ENCODE measurements at regions not wholly inside any gene's neighbourhood (a gene's known extent, or its start where the extent isn't known, plus 50 kb on each side); places are given as distances from the start of the nearest gene placed in this dataset.

DNA sequence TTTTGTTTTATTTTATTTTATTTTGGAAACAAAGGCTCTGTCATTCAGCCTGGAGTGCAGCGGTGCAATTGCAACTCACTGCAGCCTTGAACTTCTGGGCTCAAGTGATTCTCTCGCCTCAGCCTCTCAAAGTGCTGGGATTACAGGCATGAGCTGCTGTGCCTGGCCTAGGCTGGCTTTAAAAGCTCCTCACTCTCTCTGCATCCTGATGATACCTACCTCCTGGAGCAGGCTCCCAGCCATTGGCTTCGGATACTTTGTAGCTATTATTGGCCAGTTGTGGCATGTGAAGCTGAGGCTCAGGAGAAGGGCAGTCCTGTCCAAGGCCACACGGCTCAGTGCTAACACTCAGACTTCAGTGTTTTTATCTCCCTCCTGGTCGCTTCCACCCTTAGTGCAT is 158.0 kb downstream of the SEC14L1 start:
- no peak for FAIRE-seq
- BruUV-seq (replicated peaks), result no TSS peak
- 35% methylated on average over 5 of the region's 5 CpGs for WGBS (ENCODE audit: insufficient coverage, low coverage, missing lambda C conversion rate)
- Histone ChIP-seq H3K9ac (ENCODE audit: insufficient read depth in 1 of 2, low read depth in 2 of 2, low read length in 2 of 2) (no peak overlapping the region), H2AFZ (ENCODE audit: low read depth, low read length) (no peak overlapping the region), H3K79me2 (ENCODE audit: control insufficient read depth, insufficient read depth, low read length) (no peaks in the 10 kb centered on the region), H3K9me1 (ENCODE audit: control insufficient read depth, insufficient read depth, low read length) (no peaks in the 10 kb centered on the region), H4K20me1 (replicated peaks; ENCODE audit: control insufficient read depth, insufficient read depth, low read length) (peaks cover 7% of the 10 kb centered on the region; the same call in 1 of the 2 replicates), H3K4me2 (ENCODE audit: insufficient read depth, low read length) (no peak overlapping the region), H3K4me3 (no peak overlapping the region), H3K4me1 (replicated peaks in 1 of 2; ENCODE audit: control insufficient read depth in 2 of 2, insufficient read depth in 2 of 2, low read length in 2 of 2) (peaks cover 0 to 5% of the 10 kb centered on the region in 2 experiments; a peak in 1 of 5 replicates), H3K9me3 (replicated peaks; ENCODE audit: control insufficient read depth, insufficient read depth, low read depth, low read length) (no peaks in the 10 kb centered on the region), H3K27me3 (ENCODE audit: control insufficient read depth in 2 of 2, insufficient read depth in 2 of 2, low read length in 2 of 2) (peaks cover 0 to 18% of the 10 kb centered on the region in 2 experiments; a peak in 3 of 5 replicates), H3K36me3 (ENCODE audit: control insufficient read depth, insufficient read depth, low read length) (no peaks in the 10 kb centered on the region), H3K27ac (ENCODE audit: extremely low read depth, low read depth, low read length) (no peak overlapping the region)
- ChIA-PET CTCF (ENCODE audit: low intra/inter-chr PET ratio) (no interaction called here), POLR2A (interaction anchor here (1.1 to 1.8 kb wide), 4 partner anchors 10 to 561 kb away, joined by 3 to 5 read pairs (median 4); partner anchors contain the start of gene MFSD11)
- no peak for ATAC-seq
- in situ Hi-C loops (cut with MboI) (no loop called here), intact Hi-C loops (cut with micrococcal nuclease) (no loop called here)
- no peak for DNase-seq (ENCODE audit: extremely low read depth in 1 of 4, low spot score in 3 of 4)
- no peak for TF ChIP-seq ETV5 (CRISPR knock-in tag; IDR thresholded peaks at IDR 0.05; ENCODE audit: low read depth)
- TF ChIP-seq, protein P1, sequence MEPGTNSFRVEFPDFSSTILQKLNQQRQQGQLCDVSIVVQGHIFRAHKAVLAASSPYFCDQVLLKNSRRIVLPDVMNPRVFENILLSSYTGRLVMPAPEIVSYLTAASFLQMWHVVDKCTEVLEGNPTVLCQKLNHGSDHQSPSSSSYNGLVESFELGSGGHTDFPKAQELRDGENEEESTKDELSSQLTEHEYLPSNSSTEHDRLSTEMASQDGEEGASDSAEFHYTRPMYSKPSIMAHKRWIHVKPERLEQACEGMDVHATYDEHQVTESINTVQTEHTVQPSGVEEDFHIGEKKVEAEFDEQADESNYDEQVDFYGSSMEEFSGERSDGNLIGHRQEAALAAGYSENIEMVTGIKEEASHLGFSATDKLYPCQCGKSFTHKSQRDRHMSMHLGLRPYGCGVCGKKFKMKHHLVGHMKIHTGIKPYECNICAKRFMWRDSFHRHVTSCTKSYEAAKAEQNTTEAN (CRISPR knock-in tag; IDR thresholded peaks at IDR 0.05), result no peak
- TF ChIP-seq ZNF224 (CRISPR knock-in tag; IDR thresholded peaks at IDR 0.05), result no peak
- no peak for TF ChIP-seq SMAD4 (CRISPR knock-in tag; conservative IDR thresholded peaks at IDR 0.05)
- TF ChIP-seq EP300 (IDR thresholded peaks at IDR 0.05; ENCODE audit: low read length), result no peak
- no peak for TF ChIP-seq HMGN3 (IDR thresholded peaks at IDR 0.05; ENCODE audit: borderline replicate concordance, extremely low read depth, insufficient read length, low read depth, low read length)
- TF ChIP-seq, protein P2, sequence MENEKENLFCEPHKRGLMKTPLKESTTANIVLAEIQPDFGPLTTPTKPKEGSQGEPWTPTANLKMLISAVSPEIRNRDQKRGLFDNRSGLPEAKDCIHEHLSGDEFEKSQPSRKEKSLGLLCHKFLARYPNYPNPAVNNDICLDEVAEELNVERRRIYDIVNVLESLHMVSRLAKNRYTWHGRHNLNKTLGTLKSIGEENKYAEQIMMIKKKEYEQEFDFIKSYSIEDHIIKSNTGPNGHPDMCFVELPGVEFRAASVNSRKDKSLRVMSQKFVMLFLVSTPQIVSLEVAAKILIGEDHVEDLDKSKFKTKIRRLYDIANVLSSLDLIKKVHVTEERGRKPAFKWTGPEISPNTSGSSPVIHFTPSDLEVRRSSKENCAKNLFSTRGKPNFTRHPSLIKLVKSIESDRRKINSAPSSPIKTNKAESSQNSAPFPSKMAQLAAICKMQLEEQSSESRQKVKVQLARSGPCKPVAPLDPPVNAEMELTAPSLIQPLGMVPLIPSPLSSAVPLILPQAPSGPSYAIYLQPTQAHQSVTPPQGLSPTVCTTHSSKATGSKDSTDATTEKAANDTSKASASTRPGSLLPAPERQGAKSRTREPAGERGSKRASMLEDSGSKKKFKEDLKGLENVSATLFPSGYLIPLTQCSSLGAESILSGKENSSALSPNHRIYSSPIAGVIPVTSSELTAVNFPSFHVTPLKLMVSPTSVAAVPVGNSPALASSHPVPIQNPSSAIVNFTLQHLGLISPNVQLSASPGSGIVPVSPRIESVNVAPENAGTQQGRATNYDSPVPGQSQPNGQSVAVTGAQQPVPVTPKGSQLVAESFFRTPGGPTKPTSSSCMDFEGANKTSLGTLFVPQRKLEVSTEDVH (IDR thresholded peaks at IDR 0.05; ENCODE audit: low read depth, partially characterized antibody), result no peak
- no peak for TF ChIP-seq ZNF408 (CRISPR knock-in tag; IDR thresholded peaks at IDR 0.05; ENCODE audit: low read depth)
- no peak for TF ChIP-seq POLR2AphosphoS5 (IDR thresholded peaks at IDR 0.05; ENCODE audit: control insufficient read depth, insufficient read depth, low read depth, low read length)
- TF ChIP-seq ZC3H4 (CRISPR knock-in tag; IDR thresholded peaks at IDR 0.05; ENCODE audit: borderline replicate concordance), result no peak
- TF ChIP-seq PHB (CRISPR knock-in tag; IDR thresholded peaks at IDR 0.05), result no peak
- TF ChIP-seq, protein P3, sequence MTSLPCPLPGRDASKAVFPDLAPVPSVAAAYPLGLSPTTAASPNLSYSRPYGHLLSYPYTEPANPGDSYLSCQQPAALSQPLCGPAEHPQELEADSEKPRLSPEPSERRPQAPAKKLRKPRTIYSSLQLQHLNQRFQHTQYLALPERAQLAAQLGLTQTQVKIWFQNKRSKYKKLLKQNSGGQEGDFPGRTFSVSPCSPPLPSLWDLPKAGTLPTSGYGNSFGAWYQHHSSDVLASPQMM (CRISPR knock-in tag; IDR thresholded peaks at IDR 0.05), result no peak
- no peak for TF ChIP-seq ILK (tag; IDR thresholded peaks at IDR 0.05; ENCODE audit: borderline replicate concordance, low read depth)
- TF ChIP-seq ZNF165 (CRISPR knock-in tag; IDR thresholded peaks at IDR 0.05; ENCODE audit: borderline replicate concordance), result no peak
- no peak for TF ChIP-seq CSDE1 (IDR thresholded peaks at IDR 0.05)
- no peak for TF ChIP-seq ZNF140 (CRISPR knock-in tag; IDR thresholded peaks at IDR 0.05)
- TF ChIP-seq, protein P4, sequence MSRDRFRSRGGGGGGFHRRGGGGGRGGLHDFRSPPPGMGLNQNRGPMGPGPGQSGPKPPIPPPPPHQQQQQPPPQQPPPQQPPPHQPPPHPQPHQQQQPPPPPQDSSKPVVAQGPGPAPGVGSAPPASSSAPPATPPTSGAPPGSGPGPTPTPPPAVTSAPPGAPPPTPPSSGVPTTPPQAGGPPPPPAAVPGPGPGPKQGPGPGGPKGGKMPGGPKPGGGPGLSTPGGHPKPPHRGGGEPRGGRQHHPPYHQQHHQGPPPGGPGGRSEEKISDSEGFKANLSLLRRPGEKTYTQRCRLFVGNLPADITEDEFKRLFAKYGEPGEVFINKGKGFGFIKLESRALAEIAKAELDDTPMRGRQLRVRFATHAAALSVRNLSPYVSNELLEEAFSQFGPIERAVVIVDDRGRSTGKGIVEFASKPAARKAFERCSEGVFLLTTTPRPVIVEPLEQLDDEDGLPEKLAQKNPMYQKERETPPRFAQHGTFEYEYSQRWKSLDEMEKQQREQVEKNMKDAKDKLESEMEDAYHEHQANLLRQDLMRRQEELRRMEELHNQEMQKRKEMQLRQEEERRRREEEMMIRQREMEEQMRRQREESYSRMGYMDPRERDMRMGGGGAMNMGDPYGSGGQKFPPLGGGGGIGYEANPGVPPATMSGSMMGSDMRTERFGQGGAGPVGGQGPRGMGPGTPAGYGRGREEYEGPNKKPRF (IDR thresholded peaks at IDR 0.05; ENCODE audit: low read depth, low read length), result no peak
